Ecto neural progenitor cell (in vitro differentiated cells): ENCODE measurements at regions not wholly inside any gene's neighbourhood (a gene's known extent, or its start where the extent isn't known, plus 50 kb on each side); places are given as distances from the start of the nearest gene placed in this dataset.
A peak's percentile ranks its signal among the peaks of the same experiment; 100 is the strongest.

Source experiments
- DNase-seq: peaks from one replicate; pipeline ENCODE4 v3.0.0-alpha.2; 2018; ENCODE audit warnings: low spot score

GRCh38 chr3:88209356-88209755, 59.6 kb downstream of the C3orf38 start:
- no peak for DNase-seq

- no peak for DNase-seq
Observed at GRCh38 chr3:88211096-88211890, 61.5 kb downstream of the C3orf38 start.

DNA sequence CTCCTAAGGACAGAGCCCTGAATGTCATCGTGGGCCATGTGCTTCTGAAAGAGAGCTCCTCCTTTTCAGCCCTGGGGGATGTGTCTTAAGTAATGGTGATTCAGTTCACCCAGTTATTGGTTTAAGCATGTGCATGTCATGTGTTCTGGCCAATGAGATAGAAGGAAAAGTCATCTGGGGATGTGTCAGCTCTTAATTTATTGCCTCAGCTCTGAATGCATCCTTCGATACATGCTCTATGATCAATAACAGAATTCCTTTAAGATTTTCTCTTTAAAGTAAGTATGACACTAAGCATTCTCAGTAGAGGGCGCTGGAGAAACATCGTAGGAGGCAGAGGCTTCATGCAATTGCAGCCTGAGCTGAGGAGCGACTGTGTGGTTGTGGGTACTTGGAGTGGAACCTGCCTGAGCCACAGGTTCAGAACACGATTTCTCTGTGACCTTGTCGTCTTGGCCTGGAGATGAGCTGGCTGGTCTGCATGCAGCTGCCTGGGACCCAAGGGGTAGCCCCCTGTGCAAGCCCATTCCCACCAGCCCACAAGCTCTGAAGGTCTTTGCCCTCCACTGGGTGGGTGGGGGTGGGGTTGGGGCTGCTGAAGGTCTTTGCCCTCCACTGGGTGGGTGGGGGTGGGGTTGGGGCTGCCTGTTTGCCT, 69.5 kb downstream of the C3orf38 start:
- peak; percentile 61 for DNase-seq

- no peak for DNase-seq
Observed at GRCh38 chr3:88220126-88220525, 70.4 kb downstream of the C3orf38 start.

- DNase-seq = no peak
Observed at GRCh38 chr3:88221726-88222125, 72.0 kb downstream of the C3orf38 start.

GRCh38 chr3:88222343-88222742, 72.6 kb downstream of the C3orf38 start:
- no peak for DNase-seq

GRCh38 chr3:88225326-88226008, 75.7 kb downstream of the C3orf38 start:
- no peak for DNase-seq

GRCh38 chr3:88226910-88227309, 77.2 kb downstream of the C3orf38 start:
- DNase-seq = no peak

DNA sequence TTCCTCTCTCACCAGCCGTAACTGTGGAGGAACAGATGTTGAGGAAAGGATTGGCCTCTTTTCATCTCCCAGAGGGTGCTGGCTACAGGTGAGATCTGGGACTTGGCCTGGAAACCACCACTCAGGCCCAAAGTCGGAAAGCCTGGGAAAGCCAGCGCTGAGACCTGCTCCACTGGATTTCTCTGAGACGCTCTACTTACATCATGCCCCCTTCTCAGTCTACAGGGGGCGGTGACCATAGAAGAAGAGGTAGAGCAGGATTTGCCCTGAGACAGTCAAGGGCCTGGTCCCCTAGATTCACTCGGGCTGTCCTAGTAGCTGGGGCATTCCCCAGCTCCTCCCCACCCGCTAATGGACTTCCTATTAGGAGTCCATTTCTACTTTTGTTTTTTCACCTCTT, 80.9 kb downstream of the C3orf38 start:
- DNase-seq = no peak

- no peak for DNase-seq
Observed at GRCh38 chr3:88231207-88231606, 81.4 kb downstream of the C3orf38 start.

GRCh38 chr3:88231632-88232031, 81.9 kb downstream of the C3orf38 start:
- DNase-seq = no peak

GRCh38 chr3:88235102-88235501, 85.3 kb downstream of the C3orf38 start:
- DNase-seq = no peak

GRCh38 chr3:88239870-88240269, 90.1 kb downstream of the C3orf38 start:
- DNase-seq = no peak

GRCh38 chr3:88248658-88249057, 98.9 kb downstream of the C3orf38 start:
- no peak for DNase-seq

GRCh38 chr3:88259045-88259444, 109.3 kb downstream of the C3orf38 start:
- DNase-seq = no peak

GRCh38 chr3:88262527-88262926, 112.8 kb downstream of the C3orf38 start:
- no peak for DNase-seq

- DNase-seq = no peak
Observed at GRCh38 chr3:88263417-88264100, 113.8 kb downstream of the C3orf38 start.

- no peak for DNase-seq
Observed at GRCh38 chr3:88267441-88267840, 117.7 kb downstream of the C3orf38 start.

DNA sequence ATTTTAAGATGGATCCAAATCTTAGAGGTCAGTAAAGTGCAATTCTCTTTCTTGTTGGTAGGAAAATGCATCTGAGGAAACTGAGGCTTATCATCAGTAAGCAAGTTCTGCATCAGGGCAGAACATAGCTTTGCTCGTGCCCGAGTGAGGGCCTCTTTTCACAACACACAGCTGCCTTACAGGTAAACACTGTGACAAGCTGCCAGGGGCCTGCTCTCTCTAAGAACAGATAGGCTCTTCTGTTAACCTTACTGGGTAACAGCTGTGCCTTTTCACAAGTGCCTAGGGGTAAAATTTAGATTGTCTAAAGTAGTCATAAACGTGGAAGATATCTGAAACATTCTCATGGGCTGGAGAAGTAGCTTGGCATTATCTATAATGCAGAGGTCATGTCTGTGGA, 118.1 kb downstream of the C3orf38 start:
- no peak for DNase-seq

GRCh38 chr3:88280326-88280725, 130.6 kb downstream of the C3orf38 start:
- no peak for DNase-seq

DNA sequence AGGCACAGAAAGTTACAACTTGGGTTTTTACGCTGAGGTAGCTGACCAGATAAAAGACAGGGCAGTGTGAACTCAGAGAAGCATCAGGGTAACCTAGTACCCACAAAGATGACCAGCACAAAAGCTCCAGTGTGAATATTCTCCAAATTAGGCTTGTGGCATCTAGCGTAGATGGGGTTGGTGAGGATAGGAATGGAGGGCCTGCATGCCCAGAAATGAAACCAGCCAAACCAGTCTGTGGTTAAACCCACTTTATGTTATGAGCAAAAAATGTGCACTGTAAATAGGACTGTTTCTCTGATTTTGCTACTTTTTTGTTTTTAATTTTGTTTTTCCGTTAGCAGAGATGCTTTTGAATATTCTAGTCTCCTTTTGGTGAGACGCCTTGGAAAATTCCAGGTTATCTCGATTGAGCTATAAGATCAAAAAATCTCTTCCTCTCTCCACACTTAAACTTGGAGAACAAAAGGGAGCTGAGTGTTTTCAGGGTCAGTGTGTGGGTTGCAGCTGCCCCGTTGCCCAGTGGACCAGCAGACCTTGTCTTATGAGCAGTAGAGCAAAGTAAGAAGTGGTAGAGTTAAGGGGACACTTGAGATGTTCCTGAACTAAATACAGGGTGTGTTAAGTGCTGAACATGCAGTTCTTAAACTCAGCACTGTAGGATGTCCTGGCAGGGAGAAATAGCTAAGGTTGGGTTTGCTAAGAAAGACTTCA, 132.9 kb downstream of the C3orf38 start:
- DNase-seq = no peak

DNA sequence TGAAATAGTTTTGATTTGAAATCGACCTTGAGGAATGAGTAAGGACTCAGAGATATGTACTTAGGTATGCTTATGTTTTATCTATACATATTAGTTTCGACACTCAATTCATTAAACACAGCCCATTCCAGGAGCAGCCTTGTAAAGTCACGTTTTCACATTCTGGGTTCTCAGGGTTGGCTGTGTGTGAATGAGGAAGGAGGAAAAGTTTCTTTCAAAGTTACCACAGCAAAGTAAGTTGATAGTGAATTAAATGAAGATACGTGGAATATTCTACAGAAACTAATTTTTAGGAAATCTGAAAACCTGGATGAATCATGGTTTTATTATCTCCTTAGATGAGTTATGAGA, 133.5 kb downstream of the C3orf38 start:
- DNase-seq = no peak
